ENCODE measurements at regions not wholly inside any gene's neighbourhood (a gene's known extent, or its start where the extent isn't known, plus 50 kb on each side); places are given as distances from the start of the nearest gene placed in this dataset.
"Not testable (repeated sequence)": the region's sequence is repeated elsewhere in the genome, so short reads cannot be mapped to it uniquely, and the experiment has no call there.

- no peak for DNase-seq
Observed at GRCh38 chr2:221997100-221997499, 301.7 kb downstream of the PAX3 start.

- no peak for DNase-seq
Observed at GRCh38 chr2:221994926-221995325, 303.9 kb downstream of the PAX3 start.

GRCh38 chr2:221984376-221984775 is 314.4 kb downstream of the PAX3 start:
- DNase-seq = not testable (repeated sequence)

GRCh38 chr2:221981912-221982470 is 316.8 kb downstream of the PAX3 start:
- DNase-seq = no peak

- no peak for DNase-seq
Observed at GRCh38 chr2:221975151-221975550, 323.6 kb downstream of the PAX3 start.

GRCh38 chr2:221973902-221974301 is 324.9 kb downstream of the PAX3 start:
- DNase-seq = no peak

- DNase-seq = no peak
Observed at GRCh38 chr2:221973502-221973901, 325.3 kb downstream of the PAX3 start.

GRCh38 chr2:221972813-221973478 is 325.9 kb downstream of the PAX3 start:
- no peak for DNase-seq

GRCh38 chr2:221970389-221970788 is 328.4 kb downstream of the PAX3 start:
- DNase-seq = no peak

- DNase-seq = no peak
Observed at GRCh38 chr2:221969830-221970144, 329.0 kb downstream of the PAX3 start.

- DNase-seq = peak; percentile 49
Observed at GRCh38 chr2:221969087-221969829, 329.5 kb downstream of the PAX3 start.

GRCh38 chr2:221962186-221962585 is 336.6 kb downstream of the PAX3 start:
- no peak for DNase-seq

- DNase-seq = no peak
Observed at GRCh38 chr2:221961561-221961960, 337.2 kb downstream of the PAX3 start.

GRCh38 chr2:221958224-221958623 is 340.6 kb downstream of the PAX3 start:
- no peak for DNase-seq

- DNase-seq = no peak
Observed at GRCh38 chr2:221948076-221948475, 350.7 kb downstream of the PAX3 start.

GRCh38 chr2:221944452-221944851 is 354.3 kb downstream of the PAX3 start:
- not testable (repeated sequence) for DNase-seq

- no peak for DNase-seq
Observed at GRCh38 chr2:221943076-221943810, 355.6 kb downstream of the PAX3 start.

GRCh38 chr2:221931251-221931991 is 359.3 kb upstream of the EPHA4 start:
- no peak for DNase-seq

GRCh38 chr2:221929259-221929658 is 357.2 kb upstream of the EPHA4 start:
- DNase-seq = no peak

- no peak for DNase-seq
Observed at GRCh38 chr2:221926327-221926726, 354.2 kb upstream of the EPHA4 start.

- DNase-seq = no peak
Observed at GRCh38 chr2:221924576-221924975, 352.5 kb upstream of the EPHA4 start.

- DNase-seq = no peak
Observed at GRCh38 chr2:221915926-221916325, 343.8 kb upstream of the EPHA4 start.

GRCh38 chr2:221914334-221914880 is 342.3 kb upstream of the EPHA4 start:
- no peak for DNase-seq
